ENCODE measurements at regions not wholly inside any gene's neighbourhood (a gene's known extent, or its start where the extent isn't known, plus 50 kb on each side); places are given as distances from the start of the nearest gene placed in this dataset.

DNA sequence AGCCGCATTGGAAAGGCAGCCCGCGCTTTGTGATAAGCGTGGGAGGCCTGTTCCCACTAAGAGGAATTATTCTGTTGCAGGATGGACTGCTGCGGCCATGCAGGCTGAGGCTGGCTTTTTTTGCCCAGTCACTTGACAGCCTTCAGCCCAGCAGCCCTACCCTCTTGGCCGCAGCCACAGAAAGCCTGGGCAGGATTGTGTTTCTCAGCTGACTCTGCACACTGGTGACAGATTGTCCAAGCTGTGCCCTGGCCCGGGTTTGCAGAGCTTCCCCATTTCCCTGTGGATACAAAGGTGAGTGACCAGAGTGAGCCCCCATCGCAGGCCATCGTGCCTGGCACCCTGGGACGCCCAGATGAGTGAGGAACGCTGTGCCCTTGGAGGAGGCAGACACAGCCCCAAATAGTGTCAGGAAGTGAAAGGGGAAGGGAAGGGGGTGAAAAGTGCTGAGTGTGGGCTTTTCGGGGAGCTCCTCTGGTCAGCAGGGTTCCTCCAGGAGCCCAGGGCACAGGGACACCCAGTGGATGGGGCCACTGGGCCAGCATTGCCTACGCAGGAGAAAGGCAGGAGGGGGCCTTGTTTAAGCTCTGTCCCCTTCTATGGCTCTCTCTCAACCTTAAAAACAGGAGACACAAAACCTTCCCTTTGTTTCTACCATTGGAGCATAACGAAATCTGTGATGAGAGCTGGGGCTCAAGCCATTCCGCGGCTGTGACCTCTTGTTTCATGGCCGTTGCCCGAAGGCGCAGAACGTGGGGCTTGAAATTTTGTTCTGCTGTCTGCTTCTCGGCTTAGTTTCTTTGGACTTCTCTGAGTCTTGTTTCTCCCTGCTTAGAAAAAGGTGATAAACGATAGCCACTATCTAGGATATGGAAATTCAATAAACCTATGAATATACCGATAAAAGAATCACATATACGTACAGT lies 91.5 kb upstream of the MEF2A start:
- Histone ChIP-seq H3F3A (ENCODE audit: low read depth) (no peaks in the 10 kb centered on the region), H3K9me3 (ENCODE audit: insufficient read depth, low read depth, low read length) (no peaks in the 10 kb centered on the region), H3K4me1 (ENCODE audit: insufficient read depth, low read length, poor library complexity, severe bottlenecking) (peaks cover 25% of the 10 kb centered on the region), H4K20me1 (ENCODE audit: insufficient read depth, low read length, poor library complexity, severe bottlenecking) (no peaks in the 10 kb centered on the region), H3K9me2 (replicated peaks; ENCODE audit: low read depth, low read length) (no peaks in the 10 kb centered on the region), H3K79me2 (ENCODE audit: insufficient read depth, low read length) (no peaks in the 10 kb centered on the region), H3K9ac (ENCODE audit: low read depth, low read length, poor library complexity, severe bottlenecking) (no peak overlapping the region), H3K27me3 (ENCODE audit: insufficient read depth, low read length, poor library complexity, severe bottlenecking) (no peaks in the 10 kb centered on the region), H2AFZ (ENCODE audit: low read length) (no peak overlapping the region), H3K4me2 (ENCODE audit: low read depth, low read length, poor library complexity, severe bottlenecking) (no peak overlapping the region), H3K36me3 (ENCODE audit: insufficient read depth, low read length) (no peaks in the 10 kb centered on the region), H3K4me3 (ENCODE audit: low read length, poor library complexity, severe bottlenecking) (no peak overlapping the region)
- TF ChIP-seq EZH2phosphoT487 (IDR thresholded peaks at IDR 0.05; ENCODE audit: borderline replicate concordance) (no peak), CTCF (conservative IDR thresholded peaks at IDR 0.05; ENCODE audit: low read length) (no peak)

- H3K9me2 ChIP-seq (replicated peaks; ENCODE audit: low read depth, low read length), result no peaks in the 10 kb centered on the region
- H3K9me3 ChIP-seq (ENCODE audit: insufficient read depth, low read depth, low read length), result no peaks in the 10 kb centered on the region
- H3K9ac ChIP-seq (ENCODE audit: low read depth, low read length, poor library complexity, severe bottlenecking), result no peak overlapping the region
- no peaks in the 10 kb centered on the region for H3K27me3 ChIP-seq (ENCODE audit: insufficient read depth, low read length, poor library complexity, severe bottlenecking)
- H3K4me2 ChIP-seq (ENCODE audit: low read depth, low read length, poor library complexity, severe bottlenecking), result no peak overlapping the region
- no peak overlapping the region for H3K4me3 ChIP-seq (ENCODE audit: low read length, poor library complexity, severe bottlenecking)
- no peak for TF ChIP-seq CTCF (conservative IDR thresholded peaks at IDR 0.05; ENCODE audit: low read length)
- no peak for TF ChIP-seq EZH2phosphoT487 (IDR thresholded peaks at IDR 0.05; ENCODE audit: borderline replicate concordance)
- H3K36me3 ChIP-seq (ENCODE audit: insufficient read depth, low read length), result no peaks in the 10 kb centered on the region
- H3F3A ChIP-seq (ENCODE audit: low read depth), result no peaks in the 10 kb centered on the region
- H3K4me1 ChIP-seq (ENCODE audit: insufficient read depth, low read length, poor library complexity, severe bottlenecking), result peaks cover 25% of the 10 kb centered on the region
- no peaks in the 10 kb centered on the region for H4K20me1 ChIP-seq (ENCODE audit: insufficient read depth, low read length, poor library complexity, severe bottlenecking)
- H2AFZ ChIP-seq (ENCODE audit: low read length), result no peak overlapping the region
- no peaks in the 10 kb centered on the region for H3K79me2 ChIP-seq (ENCODE audit: insufficient read depth, low read length)
These were observed 90.7 kb upstream of the MEF2A start for GRCh38 chr15:99474909-99475753.

DNA sequence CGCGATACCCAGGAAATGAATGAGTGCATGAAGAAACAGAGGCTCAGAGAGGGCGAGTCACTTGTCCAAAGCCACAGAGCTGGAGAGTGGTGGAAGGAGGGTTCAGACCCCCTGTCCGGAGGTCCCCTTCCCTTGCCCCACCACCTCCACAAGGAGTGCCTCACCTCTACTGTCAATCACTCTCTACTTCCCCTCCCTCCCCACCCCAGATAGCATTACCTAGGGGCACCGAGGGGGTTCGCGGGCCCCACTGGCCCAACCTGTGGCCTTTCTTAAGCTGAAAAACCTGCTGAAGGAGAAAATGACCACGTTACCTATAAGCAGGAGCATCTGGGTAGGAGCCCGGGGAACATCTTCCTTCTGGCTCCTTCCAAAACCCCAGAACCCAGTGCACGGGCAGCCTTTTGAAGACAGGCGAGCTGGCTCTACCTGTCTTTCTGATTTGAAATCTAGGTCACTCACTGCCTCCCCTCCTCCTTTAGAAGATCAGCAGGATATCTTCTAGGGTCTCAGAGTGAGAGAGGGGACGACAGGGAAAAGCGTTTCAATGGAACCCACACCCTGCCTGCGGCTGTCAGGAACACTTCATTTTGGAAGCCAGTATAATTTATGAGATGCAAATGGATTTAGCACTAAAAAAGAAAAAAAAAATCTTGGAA lies 89.9 kb upstream of the MEF2A start:
- no peaks in the 10 kb centered on the region for H4K20me1 ChIP-seq (ENCODE audit: insufficient read depth, low read length, poor library complexity, severe bottlenecking)
- H3K4me1 ChIP-seq (ENCODE audit: insufficient read depth, low read length, poor library complexity, severe bottlenecking), result peaks cover 25% of the 10 kb centered on the region
- peak overlapping the region; percentile 15 for H3K9ac ChIP-seq (ENCODE audit: low read depth, low read length, poor library complexity, severe bottlenecking)
- no peaks in the 10 kb centered on the region for H3F3A ChIP-seq (ENCODE audit: low read depth)
- no peaks in the 10 kb centered on the region for H3K9me3 ChIP-seq (ENCODE audit: insufficient read depth, low read depth, low read length)
- no peak overlapping the region for H3K4me2 ChIP-seq (ENCODE audit: low read depth, low read length, poor library complexity, severe bottlenecking)
- no peaks in the 10 kb centered on the region for H3K27me3 ChIP-seq (ENCODE audit: insufficient read depth, low read length, poor library complexity, severe bottlenecking)
- no peaks in the 10 kb centered on the region for H3K9me2 ChIP-seq (replicated peaks; ENCODE audit: low read depth, low read length)
- H3K79me2 ChIP-seq (ENCODE audit: insufficient read depth, low read length), result no peaks in the 10 kb centered on the region
- H3K36me3 ChIP-seq (ENCODE audit: insufficient read depth, low read length), result no peaks in the 10 kb centered on the region
- no peak overlapping the region for H2AFZ ChIP-seq (ENCODE audit: low read length)
- no peak overlapping the region for H3K4me3 ChIP-seq (ENCODE audit: low read length, poor library complexity, severe bottlenecking)
- TF ChIP-seq EZH2phosphoT487 (IDR thresholded peaks at IDR 0.05; ENCODE audit: borderline replicate concordance), result no peak
- no peak for TF ChIP-seq CTCF (conservative IDR thresholded peaks at IDR 0.05; ENCODE audit: low read length)
